ENCODE measurements at regions not wholly inside any gene's neighbourhood (a gene's known extent, or its start where the extent isn't known, plus 50 kb on each side); places are given as distances from the start of the nearest gene placed in this dataset.

DNA sequence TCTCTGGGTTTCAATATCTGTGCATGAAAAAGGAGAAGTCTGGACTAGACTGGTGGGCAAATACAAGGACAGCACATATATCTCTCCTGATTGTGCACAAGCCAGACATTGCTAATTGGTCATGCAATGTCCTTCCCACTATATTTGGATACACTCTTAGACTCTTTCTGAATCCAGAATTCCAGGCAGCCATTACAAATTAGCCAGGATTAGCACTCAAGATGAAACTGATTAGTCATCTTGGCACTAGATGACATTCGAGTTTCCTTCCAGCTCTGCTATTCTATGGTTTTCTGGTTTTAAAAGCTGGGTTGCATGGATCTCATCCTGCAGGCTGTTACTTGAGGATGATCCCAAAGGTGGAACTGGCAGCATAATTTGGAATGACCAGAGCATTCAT, 73.2 kb downstream of the SCP2D1 start:
- CTCF ChIA-PET, result no interaction called here
- Histone ChIP-seq H3K9me3 (ENCODE audit: control insufficient read depth in 1 of 2, insufficient read depth in 1 of 2, low read depth in 1 of 2, low read length in 2 of 2) (no peaks in the 10 kb centered on the region), H3K27ac (ENCODE audit: low read depth, low read length) (no peak overlapping the region), H3K4me2 (ENCODE audit: low read length) (no peak overlapping the region), H2AFZ (ENCODE audit: low read depth, low read length, poor library complexity, severe bottlenecking) (no peak overlapping the region), H3K9ac (ENCODE audit: low read length) (no peak overlapping the region), H3K79me2 (ENCODE audit: insufficient read depth, low read length) (no peaks in the 10 kb centered on the region), H4K20me1 (ENCODE audit: insufficient read depth) (no peaks in the 10 kb centered on the region), H3K4me3 (replicated peaks in 1 of 2; ENCODE audit: low read depth in 1 of 2, low read length in 2 of 2) (no peak overlapping the region), H3K27me3 (ENCODE audit: insufficient read depth, low read length) (peaks cover 8% of the 10 kb centered on the region), H3K36me3 (ENCODE audit: control insufficient read depth in 1 of 2, insufficient read depth in 2 of 2, low read length in 2 of 2) (no peaks in the 10 kb centered on the region), H3K9me2 (ENCODE audit: insufficient read depth) (no peaks in the 10 kb centered on the region), H3K4me1 (ENCODE audit: control insufficient read depth in 1 of 2, insufficient read depth in 2 of 2, low read length in 2 of 2) (no peaks in the 10 kb centered on the region)
- TF ChIP-seq, protein P1, sequence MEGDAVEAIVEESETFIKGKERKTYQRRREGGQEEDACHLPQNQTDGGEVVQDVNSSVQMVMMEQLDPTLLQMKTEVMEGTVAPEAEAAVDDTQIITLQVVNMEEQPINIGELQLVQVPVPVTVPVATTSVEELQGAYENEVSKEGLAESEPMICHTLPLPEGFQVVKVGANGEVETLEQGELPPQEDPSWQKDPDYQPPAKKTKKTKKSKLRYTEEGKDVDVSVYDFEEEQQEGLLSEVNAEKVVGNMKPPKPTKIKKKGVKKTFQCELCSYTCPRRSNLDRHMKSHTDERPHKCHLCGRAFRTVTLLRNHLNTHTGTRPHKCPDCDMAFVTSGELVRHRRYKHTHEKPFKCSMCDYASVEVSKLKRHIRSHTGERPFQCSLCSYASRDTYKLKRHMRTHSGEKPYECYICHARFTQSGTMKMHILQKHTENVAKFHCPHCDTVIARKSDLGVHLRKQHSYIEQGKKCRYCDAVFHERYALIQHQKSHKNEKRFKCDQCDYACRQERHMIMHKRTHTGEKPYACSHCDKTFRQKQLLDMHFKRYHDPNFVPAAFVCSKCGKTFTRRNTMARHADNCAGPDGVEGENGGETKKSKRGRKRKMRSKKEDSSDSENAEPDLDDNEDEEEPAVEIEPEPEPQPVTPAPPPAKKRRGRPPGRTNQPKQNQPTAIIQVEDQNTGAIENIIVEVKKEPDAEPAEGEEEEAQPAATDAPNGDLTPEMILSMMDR (IDR thresholded peaks at IDR 0.05 in 2 of 3, conservative IDR thresholded peaks at IDR 0.05 in 1 of 3; ENCODE audit: borderline replicate concordance in 1 of 3, insufficient read depth in 1 of 3, low read depth in 2 of 3, low read length in 2 of 3), result no peak
- TF ChIP-seq ELF1 (IDR thresholded peaks at IDR 0.05; ENCODE audit: borderline replicate concordance, low read depth) (no peak), ZFX (IDR thresholded peaks at IDR 0.05) (no peak), EGR1 (IDR thresholded peaks at IDR 0.05; ENCODE audit: low read depth) (no peak), FOSL1 (IDR thresholded peaks at IDR 0.05; ENCODE audit: low read depth) (no peak), POLR2A (IDR thresholded peaks at IDR 0.05; ENCODE audit: borderline replicate concordance, extremely low read depth, insufficient read depth, insufficient read length) (no peak), POLR2AphosphoS5 (IDR thresholded peaks at IDR 0.05; ENCODE audit: low read depth, low read length) (no peak), EZH2phosphoT487 (IDR thresholded peaks at IDR 0.05; ENCODE audit: borderline replicate concordance) (no peak), ZNF274 (IDR thresholded peaks at IDR 0.05; ENCODE audit: low read depth, low read length) (no peak), CBX3 (IDR thresholded peaks at IDR 0.05; ENCODE audit: low read depth) (no peak), TCF7L2 (IDR thresholded peaks at IDR 0.05; ENCODE audit: borderline replicate concordance, extremely low read depth, insufficient read depth, insufficient read length) (no peak), CEBPB (IDR thresholded peaks at IDR 0.05; ENCODE audit: low read depth) (no peak), SIN3A (IDR thresholded peaks at IDR 0.05; ENCODE audit: low read depth) (no peak)
- TF ChIP-seq, protein P2, sequence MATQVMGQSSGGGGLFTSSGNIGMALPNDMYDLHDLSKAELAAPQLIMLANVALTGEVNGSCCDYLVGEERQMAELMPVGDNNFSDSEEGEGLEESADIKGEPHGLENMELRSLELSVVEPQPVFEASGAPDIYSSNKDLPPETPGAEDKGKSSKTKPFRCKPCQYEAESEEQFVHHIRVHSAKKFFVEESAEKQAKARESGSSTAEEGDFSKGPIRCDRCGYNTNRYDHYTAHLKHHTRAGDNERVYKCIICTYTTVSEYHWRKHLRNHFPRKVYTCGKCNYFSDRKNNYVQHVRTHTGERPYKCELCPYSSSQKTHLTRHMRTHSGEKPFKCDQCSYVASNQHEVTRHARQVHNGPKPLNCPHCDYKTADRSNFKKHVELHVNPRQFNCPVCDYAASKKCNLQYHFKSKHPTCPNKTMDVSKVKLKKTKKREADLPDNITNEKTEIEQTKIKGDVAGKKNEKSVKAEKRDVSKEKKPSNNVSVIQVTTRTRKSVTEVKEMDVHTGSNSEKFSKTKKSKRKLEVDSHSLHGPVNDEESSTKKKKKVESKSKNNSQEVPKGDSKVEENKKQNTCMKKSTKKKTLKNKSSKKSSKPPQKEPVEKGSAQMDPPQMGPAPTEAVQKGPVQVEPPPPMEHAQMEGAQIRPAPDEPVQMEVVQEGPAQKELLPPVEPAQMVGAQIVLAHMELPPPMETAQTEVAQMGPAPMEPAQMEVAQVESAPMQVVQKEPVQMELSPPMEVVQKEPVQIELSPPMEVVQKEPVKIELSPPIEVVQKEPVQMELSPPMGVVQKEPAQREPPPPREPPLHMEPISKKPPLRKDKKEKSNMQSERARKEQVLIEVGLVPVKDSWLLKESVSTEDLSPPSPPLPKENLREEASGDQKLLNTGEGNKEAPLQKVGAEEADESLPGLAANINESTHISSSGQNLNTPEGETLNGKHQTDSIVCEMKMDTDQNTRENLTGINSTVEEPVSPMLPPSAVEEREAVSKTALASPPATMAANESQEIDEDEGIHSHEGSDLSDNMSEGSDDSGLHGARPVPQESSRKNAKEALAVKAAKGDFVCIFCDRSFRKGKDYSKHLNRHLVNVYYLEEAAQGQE (IDR thresholded peaks at IDR 0.05; ENCODE audit: low read depth), result no peak
- TF ChIP-seq, protein P3, sequence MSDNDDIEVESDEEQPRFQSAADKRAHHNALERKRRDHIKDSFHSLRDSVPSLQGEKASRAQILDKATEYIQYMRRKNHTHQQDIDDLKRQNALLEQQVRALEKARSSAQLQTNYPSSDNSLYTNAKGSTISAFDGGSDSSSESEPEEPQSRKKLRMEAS (IDR thresholded peaks at IDR 0.05), result no peak
- POLR2A ChIA-PET, result no interaction called here
- RAD21 ChIA-PET (ENCODE audit: low non-redundant PET in 1 of 2, low total read pairs in 2 of 2, uncharacterized antibody in 2 of 2, unreplicated experiment in 2 of 2), result no interaction called here
- DNase-seq (ENCODE audit: low read depth, low spot score) (no peak), ATAC-seq (no peak)
- intact Hi-C loops (cut with micrococcal nuclease), result no loop called here
- BruUV-seq (replicated peaks), result no TSS peak
